ENCODE measurements at regions not wholly inside any gene's neighbourhood (a gene's known extent, or its start where the extent isn't known, plus 50 kb on each side); places are given as distances from the start of the nearest gene placed in this dataset.

DNA sequence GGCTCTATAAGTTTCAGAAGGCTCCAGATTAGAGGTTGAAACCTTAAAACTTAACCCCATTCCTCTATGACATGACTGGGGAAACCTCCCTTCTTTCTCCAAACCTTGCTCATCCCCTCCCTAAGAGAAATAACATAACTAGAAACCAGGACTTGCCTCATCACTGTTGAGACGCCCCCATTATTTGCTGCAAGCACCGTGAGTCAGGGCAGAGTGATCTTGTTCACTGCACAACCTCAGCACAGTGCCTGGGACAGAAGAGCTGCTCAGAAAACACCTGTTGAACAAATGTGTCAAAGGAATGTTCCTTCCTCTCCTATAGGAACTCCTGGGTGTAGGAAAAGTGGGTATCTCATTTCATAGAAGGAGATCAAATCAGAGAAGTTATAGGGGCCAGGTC, 132.7 kb upstream of the CTAGE1 start:
- DNase-seq: no peak
- TF ChIP-seq, protein P1, sequence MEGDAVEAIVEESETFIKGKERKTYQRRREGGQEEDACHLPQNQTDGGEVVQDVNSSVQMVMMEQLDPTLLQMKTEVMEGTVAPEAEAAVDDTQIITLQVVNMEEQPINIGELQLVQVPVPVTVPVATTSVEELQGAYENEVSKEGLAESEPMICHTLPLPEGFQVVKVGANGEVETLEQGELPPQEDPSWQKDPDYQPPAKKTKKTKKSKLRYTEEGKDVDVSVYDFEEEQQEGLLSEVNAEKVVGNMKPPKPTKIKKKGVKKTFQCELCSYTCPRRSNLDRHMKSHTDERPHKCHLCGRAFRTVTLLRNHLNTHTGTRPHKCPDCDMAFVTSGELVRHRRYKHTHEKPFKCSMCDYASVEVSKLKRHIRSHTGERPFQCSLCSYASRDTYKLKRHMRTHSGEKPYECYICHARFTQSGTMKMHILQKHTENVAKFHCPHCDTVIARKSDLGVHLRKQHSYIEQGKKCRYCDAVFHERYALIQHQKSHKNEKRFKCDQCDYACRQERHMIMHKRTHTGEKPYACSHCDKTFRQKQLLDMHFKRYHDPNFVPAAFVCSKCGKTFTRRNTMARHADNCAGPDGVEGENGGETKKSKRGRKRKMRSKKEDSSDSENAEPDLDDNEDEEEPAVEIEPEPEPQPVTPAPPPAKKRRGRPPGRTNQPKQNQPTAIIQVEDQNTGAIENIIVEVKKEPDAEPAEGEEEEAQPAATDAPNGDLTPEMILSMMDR (IDR thresholded peaks at IDR 0.05): no peak
- TF ChIP-seq POLR2A (IDR thresholded peaks at IDR 0.05): no peak
- Histone ChIP-seq H3K36me3 (no peaks in the 10 kb centered on the region), H3K4me3 (no peak overlapping the region), H3K27me3 (no peaks in the 10 kb centered on the region), H3K4me1 (no peaks in the 10 kb centered on the region), H3K27ac (no peak overlapping the region), H3K9me3 (no peaks in the 10 kb centered on the region)

DNA sequence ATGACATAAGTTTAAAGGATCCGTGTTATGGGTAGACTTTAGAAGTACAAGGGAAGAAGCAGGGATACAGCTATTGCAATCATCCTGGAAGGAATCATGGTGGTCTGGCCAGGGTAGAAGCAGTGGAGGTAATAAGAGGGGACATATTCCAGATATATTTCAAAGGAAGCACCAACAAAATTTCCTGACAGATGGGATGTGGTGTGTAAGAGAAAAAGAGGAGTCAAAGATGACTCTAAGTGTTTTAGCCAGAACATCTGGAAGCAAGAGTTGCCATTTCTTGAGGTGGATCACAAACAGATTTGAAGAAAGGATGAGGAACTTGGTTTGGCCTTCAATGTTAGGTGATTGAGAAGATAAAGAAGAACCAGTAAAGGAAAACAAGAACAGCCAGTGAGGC, 133.1 kb upstream of the CTAGE1 start:
- no peak for TF ChIP-seq POLR2A (IDR thresholded peaks at IDR 0.05)
- TF ChIP-seq, protein P1 (IDR thresholded peaks at IDR 0.05): no peak

DNA sequence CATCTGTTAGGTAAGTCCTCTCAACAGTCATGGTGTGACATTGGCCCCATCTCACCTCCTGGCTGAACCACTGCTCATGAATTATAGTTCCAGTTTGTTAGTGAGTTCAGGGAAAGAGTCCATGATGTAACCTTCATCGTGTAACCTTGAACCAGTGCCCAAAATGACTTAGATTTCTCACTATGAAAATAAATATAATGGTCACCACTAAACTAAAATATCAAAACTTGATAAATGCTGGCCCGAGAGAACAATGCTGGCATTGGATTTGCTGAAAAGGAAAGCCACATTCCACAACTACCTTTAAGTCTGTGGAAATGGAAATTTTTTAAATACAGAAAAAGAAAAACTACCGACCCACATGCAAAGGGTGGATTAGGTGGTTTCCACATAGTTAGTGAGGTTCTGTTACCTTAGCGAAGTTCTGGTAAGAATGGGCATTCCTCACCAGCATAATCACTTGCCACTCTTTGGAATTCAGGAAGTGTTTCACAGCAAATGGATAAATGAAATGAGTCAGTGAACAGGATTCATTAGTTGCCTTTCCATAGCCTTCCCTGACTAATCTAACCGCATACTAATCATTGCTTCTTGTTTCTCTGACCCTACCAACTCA, 133.9 kb upstream of the CTAGE1 start:
- Histone ChIP-seq H3K9me3 (no peaks in the 10 kb centered on the region), H3K4me3 (no peak overlapping the region), H3K4me1 (no peaks in the 10 kb centered on the region), H3K27ac (no peak overlapping the region), H3K27me3 (no peaks in the 10 kb centered on the region), H3K36me3 (no peaks in the 10 kb centered on the region)
- TF ChIP-seq, protein P1 (IDR thresholded peaks at IDR 0.05): no peak
- no peak for TF ChIP-seq POLR2A (IDR thresholded peaks at IDR 0.05)
- no peak for DNase-seq

More for the DNA sequence above, 133.1 kb upstream of the CTAGE1 start:
- no peak for DNase-seq
- Histone ChIP-seq H3K4me3 (no peak overlapping the region), H3K36me3 (no peaks in the 10 kb centered on the region), H3K9me3 (no peaks in the 10 kb centered on the region), H3K4me1 (no peaks in the 10 kb centered on the region), H3K27ac (no peak overlapping the region), H3K27me3 (no peaks in the 10 kb centered on the region)

DNA sequence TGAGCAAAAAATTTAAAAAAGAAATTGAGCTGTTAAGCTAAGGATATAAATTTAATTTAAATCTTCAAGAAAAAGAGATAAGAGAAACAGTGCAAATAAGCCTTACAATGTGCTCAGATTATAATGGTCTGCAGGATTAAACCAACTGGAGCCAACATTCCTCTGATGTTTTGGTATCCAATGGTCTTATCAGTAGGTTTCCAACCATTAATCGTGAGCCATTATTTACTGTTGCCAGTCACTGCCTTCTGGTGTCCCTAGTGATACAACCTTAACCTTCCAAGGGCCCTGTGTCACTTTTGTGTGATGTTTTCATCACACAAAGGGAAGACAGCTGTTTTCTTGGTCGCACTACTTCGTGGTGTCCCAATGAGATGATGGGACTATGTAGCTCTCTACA, 134.5 kb upstream of the CTAGE1 start:
- Histone ChIP-seq H3K27me3 (no peaks in the 10 kb centered on the region), H3K9me3 (no peaks in the 10 kb centered on the region), H3K4me1 (no peaks in the 10 kb centered on the region), H3K36me3 (no peaks in the 10 kb centered on the region), H3K4me3 (no peak overlapping the region), H3K27ac (no peak overlapping the region)
- no peak for DNase-seq
- TF ChIP-seq, protein P1 (IDR thresholded peaks at IDR 0.05): no peak
- no peak for TF ChIP-seq POLR2A (IDR thresholded peaks at IDR 0.05)

DNA sequence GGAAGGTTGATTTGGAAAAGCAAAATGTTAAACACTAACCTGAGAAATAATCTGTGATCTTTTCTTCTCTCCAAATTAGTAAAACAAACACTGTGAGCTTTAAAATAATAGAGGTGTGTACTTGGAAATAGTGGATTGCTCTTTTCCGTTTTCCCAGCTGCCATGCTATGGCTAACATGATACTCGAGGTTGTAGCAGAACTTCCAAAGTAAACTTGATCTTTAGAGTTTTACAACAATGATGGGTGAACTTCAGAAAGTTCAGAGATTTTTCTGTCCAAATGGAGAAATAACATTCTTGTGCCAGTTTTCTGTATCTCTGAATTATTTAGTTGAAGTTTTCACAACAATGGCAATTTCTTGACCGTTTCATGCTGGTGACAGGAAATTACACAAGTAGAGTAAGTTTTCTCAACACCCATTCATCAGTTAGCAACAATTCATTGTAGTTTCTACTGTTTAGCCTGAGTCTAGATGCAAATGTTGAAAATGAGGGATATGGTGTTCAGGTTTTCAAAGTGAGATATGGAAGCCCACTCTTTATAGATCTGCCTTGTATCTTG, 135.3 kb upstream of the CTAGE1 start:
- Histone ChIP-seq H3K27ac (no peak overlapping the region), H3K9me3 (no peaks in the 10 kb centered on the region), H3K36me3 (no peaks in the 10 kb centered on the region), H3K4me1 (no peaks in the 10 kb centered on the region), H3K4me3 (no peak overlapping the region), H3K27me3 (no peaks in the 10 kb centered on the region)
- DNase-seq: no peak
- no peak for TF ChIP-seq POLR2A (IDR thresholded peaks at IDR 0.05)
- TF ChIP-seq, protein P1 (IDR thresholded peaks at IDR 0.05): no peak

Measured in Peyer's patch (tissue), 4 donors.